HG02642 (cell line): ENCODE measurements at regions not wholly inside any gene's neighbourhood (a gene's known extent, or its start where the extent isn't known, plus 50 kb on each side); places are given as distances from the start of the nearest gene placed in this dataset.
"Not testable (repeated sequence)": the region's sequence is repeated elsewhere in the genome, so short reads cannot be mapped to it uniquely, and the experiment has no call there.

Experiments used
- ATAC-seq: cut with Tn5 transposase; IDR thresholded peaks from one replicate; pipeline ENCODE4 v1.9.1; 2021; ENCODE audit warnings: mild to moderate bottlenecking; ENCODE audit not compliant: unreplicated experiment, poor library complexity

- no peak for ATAC-seq
These were observed 51.4 kb downstream of the SLC41A2 start for GRCh38 chr12:104906695-104907094.

DNA sequence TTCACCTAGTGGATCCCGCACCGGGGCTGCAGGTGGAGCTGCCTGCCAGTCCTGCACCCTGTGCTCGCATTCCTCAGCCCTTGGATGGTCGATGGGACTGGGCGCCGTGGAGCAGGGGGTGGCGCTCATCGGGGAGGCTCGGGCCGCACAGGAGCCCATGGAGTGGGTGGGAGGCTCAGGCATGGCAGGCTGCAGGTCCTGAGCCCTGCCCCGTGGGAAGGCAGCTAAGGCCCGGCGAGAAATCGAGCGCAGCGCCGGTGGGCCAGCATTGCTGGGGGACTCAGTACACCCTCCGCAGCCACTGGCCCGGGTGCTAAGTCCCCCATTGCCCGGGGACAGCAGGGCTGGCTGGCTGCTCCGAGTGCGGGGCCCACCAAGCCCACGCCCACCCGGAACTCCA, 52.6 kb downstream of the SLC41A2 start:
- ATAC-seq = not testable (repeated sequence)

- ATAC-seq = no peak
These were observed 54.3 kb downstream of the SLC41A2 start for GRCh38 chr12:104903648-104904423.

DNA sequence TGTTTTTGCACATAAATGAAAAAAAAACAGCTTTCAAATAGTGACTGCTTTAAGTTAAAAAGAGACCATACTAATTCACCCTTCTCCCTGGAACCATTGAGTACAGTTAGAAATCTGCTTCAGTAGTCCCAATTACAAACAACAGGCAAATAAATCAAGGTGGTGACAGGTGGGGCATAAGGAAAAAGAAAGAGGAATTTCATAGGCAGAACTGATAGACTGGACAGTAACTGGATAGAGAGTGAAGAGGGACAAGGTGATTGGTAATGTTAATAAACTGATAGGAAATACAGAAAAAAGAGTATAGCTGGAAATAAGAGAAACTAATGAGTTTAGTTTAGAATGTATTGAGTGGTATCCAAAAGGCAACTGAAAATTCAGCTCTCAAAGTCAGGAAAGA, 56.0 kb downstream of the SLC41A2 start:
- ATAC-seq = no peak

- ATAC-seq = no peak
These were observed 61.4 kb downstream of the SLC41A2 start for GRCh38 chr12:104896710-104897109.

GRCh38 chr12:104896146-104896545, 61.9 kb downstream of the SLC41A2 start:
- no peak for ATAC-seq

GRCh38 chr12:104895415-104895814, 62.7 kb downstream of the SLC41A2 start:
- ATAC-seq = no peak

- ATAC-seq = no peak
These were observed 67.5 kb downstream of the SLC41A2 start for GRCh38 chr12:104890476-104891096.

DNA sequence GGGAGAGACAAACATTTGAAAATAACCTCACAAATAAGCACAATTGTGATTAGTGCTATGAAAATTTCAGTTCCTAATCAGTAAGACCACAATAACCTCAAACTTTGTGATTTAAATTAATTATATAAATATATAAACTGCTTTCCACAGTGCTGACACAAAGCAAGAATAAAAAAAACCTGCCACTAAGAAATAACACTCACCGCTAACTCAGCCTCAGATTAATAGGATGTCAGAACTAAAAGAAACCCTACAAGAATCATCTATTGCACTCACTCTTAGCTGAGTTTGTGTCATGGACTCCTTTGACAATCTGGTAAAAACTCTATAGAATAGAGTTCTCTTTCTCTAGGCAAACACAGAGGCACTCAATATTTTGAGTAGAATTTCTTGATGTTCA, 68.4 kb downstream of the SLC41A2 start:
- no peak for ATAC-seq

DNA sequence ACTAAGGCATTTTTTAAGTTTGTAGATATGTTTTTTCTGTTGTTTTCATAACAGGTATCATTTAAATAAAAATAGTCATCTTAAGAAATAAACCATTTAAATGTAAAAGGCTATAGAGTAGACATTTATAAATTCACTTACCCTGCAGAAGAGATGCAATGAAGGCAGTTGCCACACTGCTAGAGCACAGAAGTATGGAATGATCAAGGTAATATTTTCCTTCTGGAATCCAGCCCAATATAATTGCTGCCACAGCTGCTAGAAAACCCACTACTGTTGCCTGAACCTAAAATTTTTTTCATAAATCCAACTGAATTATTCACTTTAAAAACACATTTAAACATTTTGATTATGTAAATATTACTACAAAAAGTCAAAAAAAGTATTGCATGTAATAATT, 69.2 kb downstream of the SLC41A2 start:
- no peak for ATAC-seq

- ATAC-seq = no peak
These were observed 69.6 kb downstream of the SLC41A2 start for GRCh38 chr12:104888481-104888880.

DNA sequence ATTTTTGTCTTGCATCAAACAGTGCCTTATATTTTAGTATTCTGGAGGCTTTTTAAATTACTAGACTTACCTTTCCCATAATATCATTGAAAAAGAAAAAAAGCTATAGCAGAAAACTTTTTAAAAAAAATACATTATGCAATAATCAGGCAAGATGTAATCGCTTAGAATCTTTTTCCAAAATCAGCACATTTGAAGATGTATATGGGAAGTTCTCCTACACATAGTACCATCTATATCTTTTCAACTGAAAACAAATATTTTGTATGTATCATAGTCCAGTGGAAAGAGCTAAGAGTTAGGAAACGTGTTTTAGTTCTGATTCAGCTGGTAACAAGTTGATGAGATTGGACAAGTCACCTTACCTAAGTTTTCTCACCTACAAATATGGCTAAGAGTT, 70.6 kb downstream of the SLC41A2 start:
- ATAC-seq = no peak

GRCh38 chr12:104886418-104887401, 71.4 kb downstream of the SLC41A2 start:
- ATAC-seq = no peak

DNA sequence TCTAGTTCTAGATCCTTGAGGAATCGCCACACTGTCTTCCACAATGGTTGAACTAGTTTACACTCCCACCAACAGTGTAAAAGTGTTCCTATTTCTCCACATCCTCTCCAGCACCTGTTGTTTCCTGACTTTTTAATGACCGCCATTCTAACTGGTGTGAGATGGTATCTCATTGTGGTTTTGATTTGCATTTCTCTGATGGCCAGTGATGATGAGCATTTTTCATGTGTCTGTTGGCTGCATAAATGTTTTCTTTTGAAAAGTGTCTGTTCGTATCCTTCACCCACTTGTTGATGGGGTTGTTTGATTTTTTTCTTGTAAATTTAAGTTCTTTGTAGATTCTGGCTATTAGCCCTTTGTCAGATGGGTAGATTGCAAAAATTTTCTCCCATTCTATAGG, 79.2 kb downstream of the SLC41A2 start:
- not testable (repeated sequence) for ATAC-seq

DNA sequence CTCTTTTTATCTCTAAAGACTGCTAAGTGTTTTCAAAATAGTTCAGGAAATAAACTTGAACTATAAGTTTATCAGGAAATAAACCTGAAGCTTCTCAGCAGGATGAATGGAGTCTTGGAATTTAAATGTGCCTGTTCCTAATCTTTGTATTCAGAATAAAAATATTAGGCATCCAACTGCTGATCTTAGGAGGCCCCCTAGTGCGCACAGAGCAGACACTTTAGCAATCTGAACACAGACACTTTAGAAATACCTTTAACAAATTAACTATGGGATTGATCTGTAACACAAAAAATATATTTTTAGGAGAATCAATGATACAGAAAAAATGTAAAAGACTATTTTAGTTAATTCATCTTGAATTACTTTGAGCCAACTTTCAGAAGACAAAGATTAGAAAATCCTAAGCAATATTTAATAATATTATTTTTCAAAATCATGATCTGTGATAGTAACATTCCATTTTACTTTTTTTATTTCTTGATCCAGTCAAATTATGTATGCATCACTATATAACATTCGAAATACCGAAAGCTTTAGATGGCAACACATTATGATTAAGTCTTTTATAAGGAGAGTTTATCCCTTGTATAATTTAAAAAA, 80.9 kb downstream of the SLC41A2 start:
- ATAC-seq = no peak

DNA sequence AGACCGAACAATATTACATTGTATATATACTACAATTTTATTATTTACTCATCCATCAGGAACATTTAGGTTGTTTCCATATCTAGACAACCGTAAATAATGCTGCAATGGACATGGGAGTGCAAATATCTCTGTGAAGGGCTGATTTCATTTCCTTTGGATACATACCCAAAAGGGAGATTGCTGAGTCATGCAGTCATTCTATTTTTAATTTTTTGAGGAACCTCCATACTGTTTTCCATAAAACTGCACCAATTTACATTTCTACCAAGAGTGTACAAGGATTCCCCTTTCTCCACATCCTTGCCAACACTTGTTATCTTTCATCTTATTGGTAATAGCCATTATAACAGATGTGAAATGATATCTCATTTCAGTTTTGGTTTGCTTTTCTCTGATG, 84.7 kb downstream of the SLC41A2 start:
- ATAC-seq = no peak

- ATAC-seq = no peak
These were observed 87.3 kb downstream of the SLC41A2 start for GRCh38 chr12:104870797-104871196.

- ATAC-seq = no peak
These were observed 91.8 kb downstream of the SLC41A2 start for GRCh38 chr12:104866291-104866690.

- peak; percentile 65 for ATAC-seq
These were observed 93.0 kb downstream of the SLC41A2 start for GRCh38 chr12:104865080-104865479.

DNA sequence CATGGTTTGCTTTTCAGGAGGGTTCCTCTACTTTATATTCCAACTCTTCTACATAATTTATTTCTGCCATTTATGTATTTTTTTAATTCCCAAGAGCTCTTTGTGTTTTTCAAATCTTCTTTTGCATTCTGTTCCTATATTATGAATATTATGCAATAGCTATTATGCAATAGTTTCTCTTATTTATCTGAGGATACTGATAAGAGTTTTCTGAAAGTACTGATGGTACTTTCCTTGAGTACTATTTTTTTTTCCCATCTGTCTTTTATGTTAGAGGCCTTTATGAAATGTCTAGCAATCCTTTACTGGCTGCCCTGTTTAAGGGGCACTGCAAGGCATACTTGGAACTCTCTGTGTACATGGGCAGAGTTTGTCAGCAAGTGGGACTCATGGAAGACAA, 93.4 kb downstream of the SLC41A2 start:
- ATAC-seq = no peak
